Immature natural killer cell (primary cell): ENCODE measurements at regions not wholly inside any gene's neighbourhood (a gene's known extent, or its start where the extent isn't known, plus 50 kb on each side); places are given as distances from the start of the nearest gene placed in this dataset.
"Not testable (repeated sequence)": the region's sequence is repeated elsewhere in the genome, so short reads cannot be mapped to it uniquely, and the experiment has no call there.

ENCODE experiments used
- DNase-seq, 3 donors: peaks; one replicate each; pipeline ENCODE4 v3.0.0; 2022; ENCODE audit warnings: mixed read lengths in 1 of 3
- H3K27ac Mint-ChIP-seq, 6 donors: one replicate each; pipeline ENCODE4 v1.8.0; 2020; ENCODE audit warnings: mixed read lengths in 6 of 6, mild to moderate bottlenecking in 5 of 6, inconsistent platforms in 4 of 6, moderate library complexity in 3 of 6
- H3K27me3 Mint-ChIP-seq, 3 donors: one replicate each; pipeline ENCODE4 v1.8.0; 2020 to 2021; ENCODE audit warnings: low read depth in 3 of 3, mild to moderate bottlenecking in 3 of 3, mixed read lengths in 3 of 3, moderate library complexity in 3 of 3, inconsistent platforms in 1 of 3
- H3K36me3 Mint-ChIP-seq, 3 donors: one replicate each; pipeline ENCODE4 v1.8.0; 2020; ENCODE audit warnings: mixed read lengths in 3 of 3, inconsistent platforms in 2 of 3, mild to moderate bottlenecking in 2 of 3
- H3K4me1 Mint-ChIP-seq, 2 donors: one replicate each; pipeline ENCODE4 v1.8.0; 2020; ENCODE audit warnings: inconsistent platforms in 2 of 2, mild to moderate bottlenecking in 2 of 2, mixed read lengths in 2 of 2, moderate library complexity in 1 of 2
- H3K4me3 Mint-ChIP-seq, 5 donors: one replicate each; pipeline ENCODE4 v1.8.0; 2020; ENCODE audit warnings: mild to moderate bottlenecking in 5 of 5, mixed read lengths in 5 of 5, inconsistent platforms in 3 of 5, moderate library complexity in 3 of 5
- H3K9me3 Mint-ChIP-seq, 6 donors: one replicate each; pipeline ENCODE4 v1.8.0; 2020; ENCODE audit warnings: mild to moderate bottlenecking in 6 of 6, mixed read lengths in 6 of 6, inconsistent platforms in 4 of 6, moderate library complexity in 3 of 6

- not testable (repeated sequence) for H3K4me3 Mint-ChIP-seq, H3K27ac Mint-ChIP-seq, H3K36me3 Mint-ChIP-seq, DNase-seq, H3K9me3 Mint-ChIP-seq, H3K4me1 Mint-ChIP-seq
- H3K27me3 Mint-ChIP-seq, result peaks cover 3 to 13% (median 5%) of the 10 kb centered on the region in 3 donors
Measured at GRCh38 chr13:50755862-50756685, 87.4 kb downstream of the DLEU7 start.

- Mint-ChIP-seq H3K27ac (no peak overlapping the region), H3K9me3 (no peaks in the 10 kb centered on the region), H3K36me3 (no peaks in the 10 kb centered on the region), H3K27me3 (peaks cover 3 to 13% (median 5%) of the 10 kb centered on the region in 3 donors), H3K4me3 (no peak overlapping the region), H3K4me1 (no peaks in the 10 kb centered on the region)
- no peak for DNase-seq
Measured at GRCh38 chr13:50757008-50757407, 86.5 kb downstream of the DLEU7 start.

- H3K9me3 Mint-ChIP-seq, result no peaks in the 10 kb centered on the region
- no peaks in the 10 kb centered on the region for H3K4me1 Mint-ChIP-seq
- peaks cover 2 to 13% (median 4%) of the 10 kb centered on the region in 3 donors for H3K27me3 Mint-ChIP-seq
- no peak overlapping the region for H3K4me3 Mint-ChIP-seq
- no peaks in the 10 kb centered on the region for H3K36me3 Mint-ChIP-seq
- DNase-seq, result no peak
- H3K27ac Mint-ChIP-seq, result no peak overlapping the region
Measured at GRCh38 chr13:50758796-50759195, 84.7 kb downstream of the DLEU7 start.

GRCh38 chr13:50760751-50761150, 82.7 kb downstream of the DLEU7 start:
- peaks cover 2 to 3% (median 2%) of the 10 kb centered on the region in 3 donors for H3K27me3 Mint-ChIP-seq

GRCh38 chr13:50761406-50761805, 82.1 kb downstream of the DLEU7 start:
- no peak overlapping the region for H3K27ac Mint-ChIP-seq
- no peaks in the 10 kb centered on the region for H3K4me1 Mint-ChIP-seq
- H3K27me3 Mint-ChIP-seq, result peaks cover 2 to 3% (median 2%) of the 10 kb centered on the region in 3 donors
- no peak for DNase-seq
- H3K9me3 Mint-ChIP-seq, result no peaks in the 10 kb centered on the region
- no peak overlapping the region for H3K4me3 Mint-ChIP-seq
- H3K36me3 Mint-ChIP-seq, result no peaks in the 10 kb centered on the region

More at GRCh38 chr13:50760751-50761150, 82.7 kb downstream of the DLEU7 start:
- Mint-ChIP-seq H3K9me3 (no peaks in the 10 kb centered on the region), H3K36me3 (no peaks in the 10 kb centered on the region), H3K4me3 (no peak overlapping the region), H3K4me1 (no peaks in the 10 kb centered on the region), H3K27ac (no peak overlapping the region)
- DNase-seq, result no peak

GRCh38 chr13:50762969-50763567, 80.4 kb downstream of the DLEU7 start:
- no peaks in the 10 kb centered on the region for H3K4me1 Mint-ChIP-seq
- peaks cover 2 to 5% (median 3%) of the 10 kb centered on the region in 3 donors for H3K27me3 Mint-ChIP-seq
- H3K4me3 Mint-ChIP-seq, result no peak overlapping the region
- DNase-seq, result no peak
- H3K9me3 Mint-ChIP-seq, result no peaks in the 10 kb centered on the region
- H3K36me3 Mint-ChIP-seq, result no peaks in the 10 kb centered on the region
- no peak overlapping the region for H3K27ac Mint-ChIP-seq

GRCh38 chr13:50766013-50766412, 77.5 kb downstream of the DLEU7 start:
- H3K4me3 Mint-ChIP-seq, result no peak overlapping the region
- peaks cover 3% of the 10 kb centered on the region in 3 donors for H3K27me3 Mint-ChIP-seq
- no peaks in the 10 kb centered on the region for H3K9me3 Mint-ChIP-seq
- DNase-seq, result no peak
- no peak overlapping the region for H3K27ac Mint-ChIP-seq
- no peaks in the 10 kb centered on the region for H3K36me3 Mint-ChIP-seq
- no peaks in the 10 kb centered on the region for H3K4me1 Mint-ChIP-seq

- Mint-ChIP-seq H3K4me3 (no peak overlapping the region), H3K27me3 (peaks cover 2 to 3% (median 3%) of the 10 kb centered on the region in 3 donors), H3K27ac (peak overlapping the region in 1 of 6 donors; percentile 5), H3K9me3 (no peaks in the 10 kb centered on the region), H3K36me3 (no peaks in the 10 kb centered on the region), H3K4me1 (no peaks in the 10 kb centered on the region)
- no peak for DNase-seq
Measured at GRCh38 chr13:50766695-50767094, 76.8 kb downstream of the DLEU7 start.

GRCh38 chr13:50772881-50773280, 70.6 kb downstream of the DLEU7 start:
- not testable (repeated sequence) for DNase-seq, H3K36me3 Mint-ChIP-seq, H3K27ac Mint-ChIP-seq, H3K4me1 Mint-ChIP-seq, H3K9me3 Mint-ChIP-seq, H3K4me3 Mint-ChIP-seq
- peaks cover 0 to 10% (median 3%) of the 10 kb centered on the region in 3 donors for H3K27me3 Mint-ChIP-seq
